Cardiac muscle cell (in vitro differentiated cells and primary cell): ENCODE measurements at regions not wholly inside any gene's neighbourhood (a gene's known extent, or its start where the extent isn't known, plus 50 kb on each side); places are given as distances from the start of the nearest gene placed in this dataset.

ENCODE experiments used
- DNase-seq, 2 donors: peaks; one replicate each; pipeline versions ENCODE4 v3.0.0 to v3.0.0-alpha.2; 2010 to 2017; ENCODE audit warnings: low read depth in 1 of 2, low spot score in 1 of 2
- H3K27ac ChIP-seq: fragments of 200-600 bp; sonication (generic); 2 replicates; pipeline ENCODE4 v1.5.1; 2016
- H3K27me3 ChIP-seq: fragments of 200-600 bp; sonication (generic); 2 replicates; pipeline ENCODE4 v1.6.0; 2016; ENCODE audit warnings: control low read depth
- H3K36me3 ChIP-seq: fragments of 200-600 bp; sonication (generic); 2 replicates; pipeline ENCODE4 v1.5.1; 2016; ENCODE audit warnings: control low read depth
- H3K4me1 ChIP-seq: fragments of 200-600 bp; sonication (generic); 2 replicates; pipeline ENCODE4 v1.8.1; 2017; ENCODE audit warnings: low read depth, mild to moderate bottlenecking, mixed run types
- H3K4me3 ChIP-seq: fragments of 200-600 bp; sonication (generic); 2 replicates; pipeline ENCODE4 v1.5.1; 2016; ENCODE audit warnings: mild to moderate bottlenecking
- H3K9me3 ChIP-seq: fragments of 200-600 bp; sonication (generic); 2 replicates; pipeline ENCODE4 v1.5.1; 2017; ENCODE audit warnings: low read depth, mild to moderate bottlenecking, control low read depth
- TF ChIP-seq, protein P1 (sequence below): IDR thresholded peaks from 2 replicates; pipeline ENCODE4 v1.5.1; 2012; ENCODE audit warnings: low read depth, mild to moderate bottlenecking, low read length

DNA sequence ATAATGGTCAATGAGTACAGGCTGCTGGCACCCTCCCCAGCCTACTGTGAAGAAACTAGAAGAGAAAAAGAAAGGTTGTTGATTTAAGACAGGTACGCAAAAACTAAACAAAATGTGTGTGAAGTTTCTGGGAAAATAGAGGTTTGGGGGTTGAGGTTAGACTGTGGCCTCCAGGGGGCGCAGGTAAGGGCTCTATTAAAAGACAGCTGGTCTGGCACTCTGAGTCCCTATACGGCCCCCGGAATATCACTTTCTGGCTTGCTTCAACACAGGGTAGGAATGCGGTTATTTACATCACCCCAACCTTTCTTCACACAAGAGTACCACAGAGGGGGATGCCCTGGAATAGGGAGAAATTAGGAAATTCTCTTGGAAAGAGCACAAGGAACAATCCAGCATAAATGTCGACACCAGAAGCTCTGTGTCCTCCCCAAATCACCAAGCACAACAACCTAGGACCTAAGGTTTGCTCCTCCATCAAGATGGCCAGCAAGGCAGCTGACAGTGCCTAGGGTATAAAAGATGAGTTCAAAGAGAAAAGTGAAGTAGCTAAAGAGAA is 480.8 kb upstream of the KLHL29 start:
- H3K36me3 ChIP-seq: no peaks in the 10 kb centered on the region
- DNase-seq: peak; percentile 4 to 71
- H3K27ac ChIP-seq: no peak overlapping the region
- H3K4me1 ChIP-seq: no peaks in the 10 kb centered on the region
- no peak overlapping the region for H3K4me3 ChIP-seq
- no peaks in the 10 kb centered on the region for H3K9me3 ChIP-seq
- TF ChIP-seq, protein P1, sequence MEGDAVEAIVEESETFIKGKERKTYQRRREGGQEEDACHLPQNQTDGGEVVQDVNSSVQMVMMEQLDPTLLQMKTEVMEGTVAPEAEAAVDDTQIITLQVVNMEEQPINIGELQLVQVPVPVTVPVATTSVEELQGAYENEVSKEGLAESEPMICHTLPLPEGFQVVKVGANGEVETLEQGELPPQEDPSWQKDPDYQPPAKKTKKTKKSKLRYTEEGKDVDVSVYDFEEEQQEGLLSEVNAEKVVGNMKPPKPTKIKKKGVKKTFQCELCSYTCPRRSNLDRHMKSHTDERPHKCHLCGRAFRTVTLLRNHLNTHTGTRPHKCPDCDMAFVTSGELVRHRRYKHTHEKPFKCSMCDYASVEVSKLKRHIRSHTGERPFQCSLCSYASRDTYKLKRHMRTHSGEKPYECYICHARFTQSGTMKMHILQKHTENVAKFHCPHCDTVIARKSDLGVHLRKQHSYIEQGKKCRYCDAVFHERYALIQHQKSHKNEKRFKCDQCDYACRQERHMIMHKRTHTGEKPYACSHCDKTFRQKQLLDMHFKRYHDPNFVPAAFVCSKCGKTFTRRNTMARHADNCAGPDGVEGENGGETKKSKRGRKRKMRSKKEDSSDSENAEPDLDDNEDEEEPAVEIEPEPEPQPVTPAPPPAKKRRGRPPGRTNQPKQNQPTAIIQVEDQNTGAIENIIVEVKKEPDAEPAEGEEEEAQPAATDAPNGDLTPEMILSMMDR: peak; percentile 18
- H3K27me3 ChIP-seq: no peaks in the 10 kb centered on the region

DNA sequence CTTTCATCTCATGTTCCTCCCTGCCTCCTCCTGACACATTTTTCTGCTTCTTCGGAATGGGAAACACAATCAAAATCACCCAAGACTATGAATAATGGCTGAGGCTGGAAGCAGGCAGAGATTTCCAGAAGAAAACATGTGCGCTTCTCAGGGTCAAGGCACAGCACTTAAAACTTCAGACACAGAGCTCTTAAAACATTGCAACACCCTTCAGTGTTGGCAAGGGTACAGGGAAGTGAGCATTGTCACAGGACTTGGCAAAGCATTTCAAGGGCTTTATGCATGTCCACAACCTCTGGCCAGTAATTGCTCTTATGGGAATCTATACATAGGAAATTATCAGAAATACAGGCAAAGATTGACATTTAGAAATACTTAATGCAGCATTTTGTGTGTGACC is 477.6 kb upstream of the KLHL29 start:
- peak in 1 of 2 donors; percentile 68 for DNase-seq
- Histone ChIP-seq H3K27me3 (no peaks in the 10 kb centered on the region), H3K4me3 (no peak overlapping the region), H3K36me3 (no peaks in the 10 kb centered on the region), H3K27ac (no peak overlapping the region), H3K9me3 (no peaks in the 10 kb centered on the region), H3K4me1 (no peaks in the 10 kb centered on the region)
- TF ChIP-seq, protein P1: no peak

DNA sequence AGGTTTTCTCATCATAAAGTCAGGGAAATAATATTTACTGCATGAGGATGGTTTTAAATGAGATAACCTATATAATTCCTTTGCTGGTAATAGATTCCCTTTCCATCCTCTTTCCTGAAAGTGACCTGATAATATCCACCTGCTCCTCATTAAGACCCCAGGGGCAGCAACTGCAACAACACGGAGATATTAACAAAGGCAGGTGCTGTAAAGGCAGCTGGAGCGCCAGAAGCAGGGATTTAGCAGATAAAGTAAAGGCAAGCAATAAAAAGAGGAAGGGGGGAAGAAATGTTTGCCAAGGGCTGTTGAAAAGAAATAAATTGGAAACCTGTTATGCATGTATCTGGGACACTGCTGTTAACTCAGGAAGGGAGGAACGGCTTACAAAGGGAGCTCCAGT is 472.6 kb upstream of the KLHL29 start:
- TF ChIP-seq, protein P1: no peak
- no peak overlapping the region for H3K27ac ChIP-seq
- H3K36me3 ChIP-seq: no peaks in the 10 kb centered on the region
- H3K4me3 ChIP-seq: no peak overlapping the region
- no peaks in the 10 kb centered on the region for H3K4me1 ChIP-seq
- DNase-seq: no peak
- no peaks in the 10 kb centered on the region for H3K9me3 ChIP-seq
- no peaks in the 10 kb centered on the region for H3K27me3 ChIP-seq

DNA sequence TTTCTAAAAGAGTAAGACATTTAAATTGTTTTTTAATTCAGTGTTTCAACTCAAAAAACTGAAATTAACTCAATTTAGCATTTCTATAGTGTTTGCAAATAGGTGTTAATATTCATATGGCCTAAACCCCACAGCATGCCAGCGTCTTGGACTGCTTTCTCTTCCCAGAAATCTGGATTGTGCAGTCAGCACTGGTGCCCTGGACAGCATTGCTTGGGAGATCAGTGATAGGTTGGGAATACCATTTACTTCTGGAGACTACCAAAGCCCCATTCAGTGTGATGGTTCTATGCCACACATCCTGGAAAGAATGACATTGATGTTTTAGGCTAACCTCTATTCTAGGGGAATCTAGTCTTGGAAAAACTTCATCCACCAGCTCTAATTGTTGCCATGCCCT is 455.0 kb upstream of the KLHL29 start:
- H3K4me3 ChIP-seq: no peak overlapping the region
- DNase-seq: peak in 1 of 2 donors; percentile 37

DNA sequence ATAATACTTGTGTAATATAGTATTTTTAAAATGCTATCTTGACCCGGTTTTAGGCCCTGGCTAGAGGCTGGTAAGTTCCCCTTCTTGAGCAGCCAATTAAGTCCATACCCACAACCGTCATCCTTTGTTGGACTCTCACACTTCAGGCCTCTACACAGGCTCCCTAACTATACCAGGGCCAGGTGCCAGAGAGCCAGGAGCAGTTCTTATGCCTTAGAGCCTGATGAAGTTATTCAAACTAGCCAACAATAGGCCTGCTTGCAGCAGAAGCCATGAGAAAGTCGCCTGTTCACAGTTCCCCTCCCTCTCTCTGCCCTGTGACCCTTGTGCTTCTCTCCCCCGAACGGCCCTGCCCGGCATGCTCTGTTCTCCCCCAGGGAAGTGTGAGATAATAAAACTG is 454.2 kb upstream of the KLHL29 start:
- TF ChIP-seq, protein P1: no peak
- Histone ChIP-seq H3K9me3 (no peaks in the 10 kb centered on the region), H3K27ac (no peak overlapping the region), H3K4me1 (no peaks in the 10 kb centered on the region), H3K27me3 (no peaks in the 10 kb centered on the region), H3K36me3 (no peaks in the 10 kb centered on the region), H3K4me3 (no peak overlapping the region)
- DNase-seq: no peak

More for the DNA sequence above, 455.0 kb upstream of the KLHL29 start:
- Histone ChIP-seq H3K4me1 (no peaks in the 10 kb centered on the region), H3K9me3 (no peaks in the 10 kb centered on the region), H3K36me3 (no peaks in the 10 kb centered on the region), H3K27me3 (no peaks in the 10 kb centered on the region), H3K27ac (no peak overlapping the region)
- TF ChIP-seq, protein P1: no peak
